ENCODE measurements at regions not wholly inside any gene's neighbourhood (a gene's known extent, or its start where the extent isn't known, plus 50 kb on each side); places are given as distances from the start of the nearest gene placed in this dataset.

DNA sequence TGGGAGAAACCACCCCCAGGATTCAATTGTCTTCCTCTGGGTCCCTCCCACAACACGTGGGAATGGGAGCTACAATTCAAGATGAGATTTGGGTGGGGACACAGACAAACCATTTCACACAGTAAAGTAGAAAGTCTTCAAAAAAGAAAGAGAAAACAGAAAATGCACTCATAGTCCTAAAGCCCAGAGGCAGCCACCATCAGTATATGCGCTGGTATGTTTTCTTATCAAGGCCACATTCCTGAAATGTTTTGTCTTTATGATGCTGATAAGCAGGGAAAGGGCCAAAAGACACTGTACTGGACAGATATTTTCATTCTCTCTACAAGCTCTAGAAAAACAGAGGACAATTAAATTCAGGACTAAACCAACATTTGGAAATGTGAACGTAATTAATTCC is 375.8 kb upstream of the TSHZ3 start:
- peak; percentile 26 for DNase-seq
- no peak overlapping the region for H3K56ac ChIP-seq (ENCODE audit: low read length)
- H3K4me1 ChIP-seq (ENCODE audit: control insufficient read depth, low read depth, low read length): no peaks in the 10 kb centered on the region
- H2BK15ac ChIP-seq (replicated peaks; ENCODE audit: low read depth): no peak overlapping the region
- no peaks in the 10 kb centered on the region for H3K79me1 ChIP-seq (ENCODE audit: low read length)
- H3K23ac ChIP-seq (ENCODE audit: low read length): no peak overlapping the region
- H3K79me2 ChIP-seq (ENCODE audit: control insufficient read depth, insufficient read depth, low read length): no peaks in the 10 kb centered on the region
- no CpG with 5 or more reads among the region's 3 CpGs for WGBS (ENCODE audit: extremely low coverage, insufficient coverage, low lambda C conversion rate)
- H3K4ac ChIP-seq (ENCODE audit: low read depth, low read length): no peak overlapping the region
- H3K4me3 ChIP-seq (ENCODE audit: low read length): no peak overlapping the region
- no peak overlapping the region for H3K9ac ChIP-seq (ENCODE audit: low read length)
- no peak overlapping the region for H2BK120ac ChIP-seq (ENCODE audit: low read depth, low read length)
- no peak overlapping the region for H2BK5ac ChIP-seq (ENCODE audit: low read length)
- H4K8ac ChIP-seq (ENCODE audit: low read depth, low read length): no peak overlapping the region
- H3K4me2 ChIP-seq (ENCODE audit: low read length): no peak overlapping the region
- H3K27me3 ChIP-seq (ENCODE audit: insufficient read depth, low read length, poor library complexity): no peaks in the 10 kb centered on the region
- H4K5ac ChIP-seq (ENCODE audit: low read length): no peak overlapping the region
- no peaks in the 10 kb centered on the region for H3K36me3 ChIP-seq (ENCODE audit: control insufficient read depth, insufficient read depth, low read length)
- no peak overlapping the region for H3K18ac ChIP-seq (ENCODE audit: low read length)
- no peak overlapping the region for H3K27ac ChIP-seq (ENCODE audit: low read depth, low read length)
- no peak overlapping the region for H2AK5ac ChIP-seq (ENCODE audit: low read length)

DNA sequence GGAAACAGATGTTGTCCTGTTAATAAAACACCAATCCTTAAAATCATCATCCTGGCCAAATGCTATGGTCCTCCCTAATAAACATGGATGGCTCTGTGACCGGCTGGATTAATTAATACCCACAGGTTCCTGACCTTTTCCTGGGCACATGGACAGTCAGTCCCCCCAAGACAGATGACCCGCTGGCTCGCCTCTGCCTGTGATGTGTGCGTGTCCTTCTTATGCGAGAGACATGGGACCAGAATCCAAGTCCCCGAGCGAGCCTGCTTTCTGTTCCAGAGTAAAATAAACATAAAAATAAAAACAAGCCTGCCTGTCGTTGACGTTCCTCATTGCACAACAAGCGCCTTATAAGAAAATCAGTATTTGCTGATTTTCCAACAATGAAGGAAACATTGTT is 378.3 kb upstream of the TSHZ3 start:
- H3K4me3 ChIP-seq (ENCODE audit: low read length): no peak overlapping the region
- H4K5ac ChIP-seq (ENCODE audit: low read length): no peak overlapping the region
- H3K4ac ChIP-seq (ENCODE audit: low read depth, low read length): no peak overlapping the region
- no peak overlapping the region for H2AK5ac ChIP-seq (ENCODE audit: low read length)
- no peak overlapping the region for H3K4me2 ChIP-seq (ENCODE audit: low read length)
- H3K4me1 ChIP-seq (ENCODE audit: control insufficient read depth, low read depth, low read length): no peaks in the 10 kb centered on the region
- no peak for DNase-seq
- no peak overlapping the region for H2BK120ac ChIP-seq (ENCODE audit: low read depth, low read length)
- H3K56ac ChIP-seq (ENCODE audit: low read length): no peak overlapping the region
- H2BK15ac ChIP-seq (replicated peaks; ENCODE audit: low read depth): no peak overlapping the region
- H3K27ac ChIP-seq (ENCODE audit: low read depth, low read length): no peak overlapping the region
- H3K18ac ChIP-seq (ENCODE audit: low read length): no peak overlapping the region
- H4K8ac ChIP-seq (ENCODE audit: low read depth, low read length): no peak overlapping the region
- no peak overlapping the region for H2BK5ac ChIP-seq (ENCODE audit: low read length)
- no peaks in the 10 kb centered on the region for H3K79me1 ChIP-seq (ENCODE audit: low read length)
- no peak overlapping the region for H3K9ac ChIP-seq (ENCODE audit: low read length)
- WGBS (ENCODE audit: extremely low coverage, insufficient coverage, low lambda C conversion rate): no CpG with 5 or more reads among the region's 10 CpGs
- H3K27me3 ChIP-seq (ENCODE audit: insufficient read depth, low read length, poor library complexity): no peaks in the 10 kb centered on the region
- H3K79me2 ChIP-seq (ENCODE audit: control insufficient read depth, insufficient read depth, low read length): no peaks in the 10 kb centered on the region
- H3K36me3 ChIP-seq (ENCODE audit: control insufficient read depth, insufficient read depth, low read length): no peaks in the 10 kb centered on the region
- no peak overlapping the region for H3K23ac ChIP-seq (ENCODE audit: low read length)

DNA sequence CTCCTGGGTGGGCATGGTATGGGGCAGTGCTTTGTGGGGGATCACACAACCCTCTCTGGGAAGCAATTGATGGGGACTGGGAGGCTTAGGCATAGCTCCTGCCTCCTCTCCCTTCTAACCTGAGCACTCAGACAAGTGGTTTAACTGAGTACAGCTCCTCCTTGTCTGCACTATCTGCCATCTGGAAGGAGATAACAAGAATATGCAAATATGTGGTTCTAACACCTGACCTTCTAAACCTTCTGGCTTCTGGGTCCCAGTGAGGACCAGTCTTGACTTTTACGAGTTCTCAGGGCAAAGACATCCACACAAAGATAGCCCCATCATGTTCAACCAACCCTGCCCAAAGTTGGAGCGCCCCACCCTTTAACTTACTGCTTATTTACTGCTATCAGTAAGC is 381.0 kb upstream of the TSHZ3 start:
- Histone ChIP-seq H2BK120ac (ENCODE audit: low read depth, low read length) (no peak overlapping the region), H2AK5ac (ENCODE audit: low read length) (no peak overlapping the region), H3K4me1 (ENCODE audit: control insufficient read depth, low read depth, low read length) (no peaks in the 10 kb centered on the region), H4K8ac (ENCODE audit: low read depth, low read length) (no peak overlapping the region), H3K79me1 (ENCODE audit: low read length) (no peaks in the 10 kb centered on the region), H3K56ac (ENCODE audit: low read length) (no peak overlapping the region), H3K79me2 (ENCODE audit: control insufficient read depth, insufficient read depth, low read length) (no peaks in the 10 kb centered on the region), H3K23ac (ENCODE audit: low read length) (no peak overlapping the region), H4K5ac (ENCODE audit: low read length) (no peak overlapping the region), H3K18ac (ENCODE audit: low read length) (no peak overlapping the region), H3K9ac (ENCODE audit: low read length) (no peak overlapping the region), H3K36me3 (ENCODE audit: control insufficient read depth, insufficient read depth, low read length) (no peaks in the 10 kb centered on the region), H3K4ac (ENCODE audit: low read depth, low read length) (no peak overlapping the region), H3K4me3 (ENCODE audit: low read length) (no peak overlapping the region), H3K4me2 (ENCODE audit: low read length) (no peak overlapping the region), H2BK15ac (replicated peaks; ENCODE audit: low read depth) (no peak overlapping the region), H3K27me3 (ENCODE audit: insufficient read depth, low read length, poor library complexity) (no peaks in the 10 kb centered on the region), H3K27ac (ENCODE audit: low read depth, low read length) (no peak overlapping the region), H2BK5ac (ENCODE audit: low read length) (no peak overlapping the region)
- WGBS (ENCODE audit: extremely low coverage, insufficient coverage, low lambda C conversion rate): no CpG with 5 or more reads among the region's 2 CpGs
- DNase-seq: peak; percentile 3

DNA sequence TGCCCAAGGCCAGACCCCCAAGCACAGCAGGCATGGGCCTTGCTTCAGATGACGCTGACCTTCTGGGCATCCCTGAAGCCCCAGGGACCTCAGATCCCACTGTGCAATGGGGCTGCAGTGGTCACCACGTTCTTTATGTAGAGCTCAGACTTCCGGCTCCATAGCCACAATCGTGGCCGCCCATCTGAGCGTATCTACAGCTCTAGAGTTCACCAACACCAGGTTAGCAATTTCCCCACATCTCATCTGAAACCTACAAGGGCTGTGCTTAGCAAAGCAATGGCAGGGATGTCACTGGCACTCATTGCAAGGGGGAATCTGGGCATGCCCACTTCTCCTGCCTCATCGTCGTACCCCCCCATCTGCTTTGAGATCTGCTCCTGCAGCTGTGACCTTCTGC is 384.4 kb upstream of the TSHZ3 start:
- H2BK120ac ChIP-seq (ENCODE audit: low read depth, low read length): no peak overlapping the region
- H3K36me3 ChIP-seq (ENCODE audit: control insufficient read depth, insufficient read depth, low read length): no peaks in the 10 kb centered on the region
- no peak for DNase-seq
- no peak overlapping the region for H3K27ac ChIP-seq (ENCODE audit: low read depth, low read length)
- H3K4me2 ChIP-seq (ENCODE audit: low read length): no peak overlapping the region
- H3K79me1 ChIP-seq (ENCODE audit: low read length): no peaks in the 10 kb centered on the region
- no peak overlapping the region for H3K18ac ChIP-seq (ENCODE audit: low read length)
- no peaks in the 10 kb centered on the region for H3K27me3 ChIP-seq (ENCODE audit: insufficient read depth, low read length, poor library complexity)
- no peak overlapping the region for H2BK15ac ChIP-seq (replicated peaks; ENCODE audit: low read depth)
- no peak overlapping the region for H3K56ac ChIP-seq (ENCODE audit: low read length)
- no CpG with 5 or more reads among the region's 8 CpGs for WGBS (ENCODE audit: extremely low coverage, insufficient coverage, low lambda C conversion rate)
- no peaks in the 10 kb centered on the region for H3K79me2 ChIP-seq (ENCODE audit: control insufficient read depth, insufficient read depth, low read length)
- H2BK5ac ChIP-seq (ENCODE audit: low read length): no peak overlapping the region
- no peak overlapping the region for H3K9ac ChIP-seq (ENCODE audit: low read length)
- no peak overlapping the region for H4K8ac ChIP-seq (ENCODE audit: low read depth, low read length)
- no peak overlapping the region for H4K5ac ChIP-seq (ENCODE audit: low read length)
- no peak overlapping the region for H3K4me3 ChIP-seq (ENCODE audit: low read length)
- no peak overlapping the region for H2AK5ac ChIP-seq (ENCODE audit: low read length)
- no peak overlapping the region for H3K23ac ChIP-seq (ENCODE audit: low read length)
- no peak overlapping the region for H3K4ac ChIP-seq (ENCODE audit: low read depth, low read length)
- no peaks in the 10 kb centered on the region for H3K4me1 ChIP-seq (ENCODE audit: control insufficient read depth, low read depth, low read length)

DNA sequence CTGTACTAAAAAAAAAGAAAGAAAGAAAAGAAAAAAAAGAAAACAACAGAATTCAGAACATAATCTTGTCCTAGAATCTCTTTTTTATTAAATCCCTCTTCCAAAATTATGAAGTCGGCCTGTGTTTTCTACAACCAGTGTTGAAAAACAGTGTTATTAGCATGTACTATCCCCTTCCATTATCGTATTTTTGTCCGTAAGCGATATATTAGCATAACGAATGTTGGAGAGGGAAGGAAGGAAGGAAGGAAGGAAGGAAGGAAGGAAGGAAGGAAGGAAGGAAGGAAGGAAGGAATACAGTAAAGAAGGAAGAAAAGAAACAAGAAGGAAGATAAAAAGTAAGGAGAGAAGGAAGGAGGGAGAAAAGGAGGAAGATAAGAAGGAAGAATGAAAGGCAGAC is 393.0 kb upstream of the TSHZ3 start:
- 100% methylated on average over 3 of the region's 5 CpGs for WGBS (ENCODE audit: extremely low coverage, insufficient coverage, low lambda C conversion rate)
- H4K8ac ChIP-seq (ENCODE audit: low read depth, low read length): no peak overlapping the region

DNA sequence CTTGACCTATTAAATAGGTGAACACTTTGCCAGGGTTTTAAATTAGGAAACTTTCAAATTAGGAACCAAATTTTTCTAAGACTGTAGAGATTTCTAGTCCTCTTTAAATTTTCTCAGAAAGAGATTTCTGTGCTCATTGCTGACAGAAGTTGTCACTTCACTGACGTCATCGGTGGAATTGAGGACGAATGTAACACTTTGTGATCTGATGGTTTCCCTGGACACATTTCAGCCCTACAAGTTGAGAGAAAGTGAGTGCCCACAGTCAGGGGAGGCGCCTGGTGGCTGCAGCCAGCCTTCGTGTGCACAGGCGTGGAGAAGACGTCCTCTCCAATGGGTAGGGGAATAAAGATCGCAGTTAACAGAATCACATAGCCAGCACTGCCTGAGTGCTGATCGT is 396.5 kb upstream of the TSHZ3 start:
- Histone ChIP-seq H3K27ac (ENCODE audit: low read depth, low read length) (no peak overlapping the region), H3K79me1 (ENCODE audit: low read length) (no peaks in the 10 kb centered on the region), H2BK15ac (replicated peaks; ENCODE audit: low read depth) (no peak overlapping the region), H3K4me2 (ENCODE audit: low read length) (no peak overlapping the region), H2BK5ac (ENCODE audit: low read length) (no peak overlapping the region), H3K4me1 (ENCODE audit: control insufficient read depth, low read depth, low read length) (no peaks in the 10 kb centered on the region), H3K9ac (ENCODE audit: low read length) (no peak overlapping the region), H3K36me3 (ENCODE audit: control insufficient read depth, insufficient read depth, low read length) (no peaks in the 10 kb centered on the region), H2AK5ac (ENCODE audit: low read length) (no peak overlapping the region), H2BK120ac (ENCODE audit: low read depth, low read length) (no peak overlapping the region), H3K4ac (ENCODE audit: low read depth, low read length) (no peak overlapping the region), H3K4me3 (ENCODE audit: low read length) (no peak overlapping the region), H4K5ac (ENCODE audit: low read length) (no peak overlapping the region), H3K18ac (ENCODE audit: low read length) (no peak overlapping the region), H3K79me2 (ENCODE audit: control insufficient read depth, insufficient read depth, low read length) (no peaks in the 10 kb centered on the region), H3K56ac (ENCODE audit: low read length) (no peak overlapping the region), H3K23ac (ENCODE audit: low read length) (no peak overlapping the region), H4K8ac (ENCODE audit: low read depth, low read length) (no peak overlapping the region), H3K27me3 (ENCODE audit: insufficient read depth, low read length, poor library complexity) (no peaks in the 10 kb centered on the region)
- no CpG with 5 or more reads among the region's 9 CpGs for WGBS (ENCODE audit: extremely low coverage, insufficient coverage, low lambda C conversion rate)
- DNase-seq: no peak

More for the DNA sequence above, 393.0 kb upstream of the TSHZ3 start:
- H2BK120ac ChIP-seq (ENCODE audit: low read depth, low read length): no peak overlapping the region
- no peak overlapping the region for H2AK5ac ChIP-seq (ENCODE audit: low read length)
- no peaks in the 10 kb centered on the region for H3K79me1 ChIP-seq (ENCODE audit: low read length)
- H3K36me3 ChIP-seq (ENCODE audit: control insufficient read depth, insufficient read depth, low read length): no peaks in the 10 kb centered on the region
- no peak for DNase-seq
- no peak overlapping the region for H3K4me3 ChIP-seq (ENCODE audit: low read length)
- H3K18ac ChIP-seq (ENCODE audit: low read length): no peak overlapping the region
- no peak overlapping the region for H2BK15ac ChIP-seq (replicated peaks; ENCODE audit: low read depth)
- no peak overlapping the region for H3K56ac ChIP-seq (ENCODE audit: low read length)
- H3K79me2 ChIP-seq (ENCODE audit: control insufficient read depth, insufficient read depth, low read length): no peaks in the 10 kb centered on the region
- no peak overlapping the region for H2BK5ac ChIP-seq (ENCODE audit: low read length)
- no peak overlapping the region for H3K4me2 ChIP-seq (ENCODE audit: low read length)
- H3K9ac ChIP-seq (ENCODE audit: low read length): no peak overlapping the region
- no peak overlapping the region for H3K23ac ChIP-seq (ENCODE audit: low read length)
- H4K5ac ChIP-seq (ENCODE audit: low read length): no peak overlapping the region
- no peak overlapping the region for H3K4ac ChIP-seq (ENCODE audit: low read depth, low read length)
- no peak overlapping the region for H3K27ac ChIP-seq (ENCODE audit: low read depth, low read length)
- no peaks in the 10 kb centered on the region for H3K27me3 ChIP-seq (ENCODE audit: insufficient read depth, low read length, poor library complexity)
- H3K4me1 ChIP-seq (ENCODE audit: control insufficient read depth, low read depth, low read length): no peaks in the 10 kb centered on the region

All from mesendoderm (in vitro differentiated cells).